H1 (cell line): ENCODE measurements at regions not wholly inside any gene's neighbourhood (a gene's known extent, or its start where the extent isn't known, plus 50 kb on each side); places are given as distances from the start of the nearest gene placed in this dataset.
A peak's percentile ranks its signal among the peaks of the same experiment; 100 is the strongest.

Experiments
- CTCF ChIA-PET: fragments of 300-600 bp; sonication (Branson Sonifier 250); formaldehyde crosslinking; loops from one replicate; lab custom pipeline; 2021; ENCODE audit not compliant: partially characterized antibody; lab: Charles Lee
- POLR2A ChIA-PET: fragments of 300-600 bp; sonication (Branson Sonifier 250); formaldehyde crosslinking; loops from one replicate; lab custom pipeline; 2021; ENCODE audit warnings: inconsistent platforms; ENCODE audit not compliant: partially characterized antibody; lab: Charles Lee
- DNase-seq, 2 experiments: peaks; one replicate each; pipeline versions ENCODE4 v3.0.0 to v3.0.0-alpha.2; 2010 to 2022; ENCODE audit warnings: low spot score in 2 of 2, low read depth in 1 of 2, mixed read lengths in 1 of 2
- FAIRE-seq: peaks from 2 replicates; lab custom pipeline; 2011; peaks lifted over from hg19 to GRCh38; lab: Jason Lieb, UNC
- H2AFZ ChIP-seq: 2 replicates; pipeline ENCODE4 v1.8.1; 2012; ENCODE audit warnings: low read length, inconsistent platforms
- H2AK5ac ChIP-seq: 2 replicates; pipeline ENCODE4 v1.6.1; 2013; ENCODE audit warnings: low read depth, low read length
- H2BK120ac ChIP-seq: replicated peaks from 2 replicates; pipeline ENCODE3; 2013; ENCODE audit warnings: low read depth, low read length, inconsistent platforms
- H2BK12ac ChIP-seq: 2 replicates; pipeline ENCODE4 v1.6.1; 2013; ENCODE audit warnings: low read depth, low read length
- H2BK15ac ChIP-seq: 2 replicates; pipeline ENCODE4 v1.6.1; 2013; ENCODE audit warnings: low read length
- H2BK20ac ChIP-seq: 2 replicates; pipeline ENCODE4 v1.6.1; 2013; ENCODE audit warnings: low read length
- H2BK5ac ChIP-seq: 2 replicates; pipeline ENCODE4 v1.6.1; 2013; ENCODE audit warnings: low read depth, low read length
- H3K14ac ChIP-seq: 2 replicates; pipeline ENCODE4 v1.6.1; 2013; ENCODE audit warnings: inconsistent platforms; ENCODE audit not compliant: insufficient read length
- H3K18ac ChIP-seq: 2 replicates; pipeline ENCODE4 v1.6.1; 2013; ENCODE audit warnings: low read length; ENCODE audit errors: extremely low read depth
- H3K23ac ChIP-seq: 2 replicates; pipeline ENCODE4 v1.6.1; 2013; ENCODE audit warnings: inconsistent platforms; ENCODE audit not compliant: insufficient read length
- H3K23me2 ChIP-seq: 2 replicates; pipeline ENCODE4 v1.6.1; 2013; ENCODE audit warnings: low read depth, low read length
- H3K27ac ChIP-seq: 2 replicates; pipeline ENCODE4 v1.6.1; 2011; ENCODE audit warnings: low read depth, low read length, inconsistent platforms
- H3K27me3 ChIP-seq, 4 experiments: replicated peaks in 1 of 4; 1 replicate in 1 of 4; 2 replicates in 3 of 4; pipeline versions ENCODE4 v1.6.1 to v1.8.1; 2011 to 2013; ENCODE audit warnings: low read length in 3 of 4, mild to moderate bottlenecking in 3 of 4, inconsistent platforms in 2 of 4, mixed read lengths in 2 of 4, moderate library complexity in 1 of 4; ENCODE audit not compliant: control insufficient read depth in 3 of 4, insufficient read depth in 3 of 4; ENCODE audit errors: extremely low read depth in 1 of 4
- H3K36me3 ChIP-seq, 4 experiments: 2 replicates each; pipeline versions ENCODE4 v1.6.1 to v1.8.1; 2011 to 2013; ENCODE audit warnings: mild to moderate bottlenecking in 4 of 4, low read length in 3 of 4, moderate library complexity in 2 of 4, control low read depth in 1 of 4, inconsistent platforms in 1 of 4; ENCODE audit not compliant: insufficient read depth in 4 of 4, control insufficient read depth in 2 of 4
- H3K4ac ChIP-seq: replicated peaks from 2 replicates; pipeline ENCODE3; 2013; ENCODE audit warnings: low read length, low read depth, mixed read lengths, inconsistent platforms; ENCODE audit not compliant: insufficient read length
- H3K4me1 ChIP-seq, 4 experiments: replicated peaks in 1 of 4; 1 replicate in 1 of 4; 2 replicates in 3 of 4; pipeline versions ENCODE4 v1.6.1 to v1.8.1; 2011 to 2013; ENCODE audit warnings: low read length in 3 of 4, inconsistent platforms in 2 of 4, mixed read lengths in 1 of 4; ENCODE audit not compliant: insufficient read depth in 4 of 4, control insufficient read depth in 3 of 4
- H3K4me2 ChIP-seq, 2 experiments: 2 replicates each; pipeline versions ENCODE4 v1.6.1 to v1.8.1; 2011 to 2013; ENCODE audit warnings: low read depth in 2 of 2, low read length in 2 of 2, control low read depth in 1 of 2, inconsistent platforms in 1 of 2, mild to moderate bottlenecking in 1 of 2; ENCODE audit not compliant: insufficient read depth in 1 of 2
- H3K4me3 ChIP-seq, 4 experiments: fragments of 200-600, 300-600 bp in 1 of 4; sonication (generic), shearing (Covaris generic), sonication (Bioruptor Twin) in 1 of 4; 2 replicates each; pipeline versions ENCODE4 v1.5.1 to v1.8.1; 2011 to 2016; ENCODE audit warnings: low read length in 4 of 4, low read depth in 3 of 4, control low read depth in 2 of 4, inconsistent platforms in 2 of 4, mild to moderate bottlenecking in 2 of 4, mixed read lengths in 1 of 4, moderate library complexity in 1 of 4; ENCODE audit not compliant: insufficient read depth in 2 of 4; ENCODE audit errors: extremely low read depth in 1 of 4
- H3K56ac ChIP-seq: replicated peaks from 2 replicates; pipeline ENCODE3; 2013; ENCODE audit warnings: low read depth, mild to moderate bottlenecking, mixed read lengths, low read length, inconsistent platforms; ENCODE audit not compliant: insufficient read length
- H3K79me1 ChIP-seq: 2 replicates; pipeline ENCODE4 v1.6.1; 2013; ENCODE audit warnings: low read depth, low read length, control low read depth
- H3K79me2 ChIP-seq, 2 experiments: 2 replicates each; pipeline versions ENCODE4 v1.6.1 to v1.8.1; 2012 to 2013; ENCODE audit warnings: low read length in 2 of 2, mild to moderate bottlenecking in 2 of 2, inconsistent platforms in 1 of 2; ENCODE audit not compliant: insufficient read depth in 2 of 2, control insufficient read depth in 1 of 2
- H3K9ac ChIP-seq, 4 experiments: replicated peaks in 1 of 4; 1 replicate in 1 of 4; 2 replicates in 3 of 4; pipeline versions ENCODE4 v1.6.1 to v1.8.1; 2011 to 2013; ENCODE audit warnings: low read depth in 3 of 4, low read length in 3 of 4, control low read depth in 2 of 4, mild to moderate bottlenecking in 2 of 4, moderate library complexity in 2 of 4, inconsistent platforms in 1 of 4; ENCODE audit errors: extremely low read depth in 1 of 4
- H3K9me3 ChIP-seq, 2 experiments: 2 replicates each; pipeline versions ENCODE4 v1.6.1 to v1.8.1; 2012 to 2013; ENCODE audit warnings: mild to moderate bottlenecking in 2 of 2, moderate library complexity in 2 of 2, control low read depth in 1 of 2, inconsistent platforms in 1 of 2, low read depth in 1 of 2, low read length in 1 of 2, mixed read lengths in 1 of 2; ENCODE audit not compliant: insufficient read depth in 2 of 2
- H4K20me1 ChIP-seq, 2 experiments: replicated peaks in 1 of 2; 2 replicates each; pipeline versions ENCODE3 to v1.8.1; 2011 to 2013; ENCODE audit warnings: inconsistent platforms in 2 of 2, low read length in 2 of 2, mild to moderate bottlenecking in 1 of 2; ENCODE audit not compliant: insufficient read depth in 2 of 2, control insufficient read depth in 1 of 2
- H4K5ac ChIP-seq: 2 replicates; pipeline ENCODE4 v1.6.1; 2013; ENCODE audit warnings: low read length, low read depth, mixed read lengths, inconsistent platforms; ENCODE audit not compliant: insufficient read length
- H4K8ac ChIP-seq: 2 replicates; pipeline ENCODE4 v1.8.0; 2013; ENCODE audit warnings: mild to moderate bottlenecking, moderate library complexity, low read length, inconsistent platforms; ENCODE audit not compliant: insufficient read depth; ENCODE audit errors: extremely low read depth
- H4K91ac ChIP-seq: replicated peaks from 2 replicates; pipeline ENCODE3; 2013; ENCODE audit warnings: low read length, mixed read lengths, inconsistent platforms; ENCODE audit not compliant: insufficient read length
- GTF2F1 ChIP-seq: IDR thresholded peaks from 2 replicates; pipeline ENCODE4 v1.6.1; 2012; ENCODE audit warnings: low read depth, low read length, improper control_type of control experiment, borderline replicate concordance
- TEAD4 ChIP-seq: IDR thresholded peaks from 2 replicates; pipeline ENCODE4 v1.6.1; 2012; ENCODE audit warnings: low read depth, low read length, inconsistent platforms, mixed read lengths
- WGBS, 2 experiments: shearing (Covaris generic) in 1 of 2; methylation state at CpG; one replicate each; pipeline versions ENCODE4 v1.1.6 to v1.1.7; 2013 to 2015; ENCODE audit warnings: low lambda C conversion rate in 2 of 2, mixed read lengths in 2 of 2, inconsistent platforms in 1 of 2, low coverage in 1 of 2, missing lambda C conversion rate in 1 of 2; ENCODE audit not compliant: insufficient replicate concordance in 2 of 2, insufficient coverage in 1 of 2, insufficient read length in 1 of 2; ENCODE audit errors: extremely low coverage in 1 of 2, missing lambda C conversion rate in 1 of 2; 5-methylcytosine and 5-hydroxymethylcytosine counted together

- Histone ChIP-seq H3K14ac (no peak overlapping the region), H2AK5ac (no peak overlapping the region), H3K23me2 (no peaks in the 10 kb centered on the region), H3K9ac (no peak overlapping the region), H3K4ac (no peak overlapping the region), H3K18ac (no peak overlapping the region), H2BK15ac (no peak overlapping the region), H3K79me2 (no peaks in the 10 kb centered on the region), H3K27ac (no peak overlapping the region), H3K4me3 (no peak overlapping the region), H2BK20ac (no peak overlapping the region), H4K91ac (no peak overlapping the region), H3K27me3 (no peaks in the 10 kb centered on the region), H2BK120ac (no peak overlapping the region), H3K36me3 (no peaks in the 10 kb centered on the region), H4K20me1 (no peaks in the 10 kb centered on the region), H4K8ac (no peak overlapping the region), H3K56ac (no peak overlapping the region), H2AFZ (no peak overlapping the region), H2BK5ac (no peak overlapping the region), H4K5ac (no peak overlapping the region), H3K9me3 (no peaks in the 10 kb centered on the region), H3K4me2 (peak overlapping the region; percentile 19 to 41; a peak in 1 of 4 replicates), H3K4me1 (peaks cover 0 to 9% (median 2%) of the 10 kb centered on the region in 4 experiments; a peak in 3 of 7 replicates), H3K79me1 (no peaks in the 10 kb centered on the region), H3K23ac (no peak overlapping the region), H2BK12ac (no peak overlapping the region)
- TF ChIP-seq TEAD4 (peak; percentile 59; the same call in 1 of the 2 replicates), GTF2F1 (no peak)
- FAIRE-seq: peak; percentile 58
- no peak for DNase-seq
- CTCF ChIA-PET: interaction anchor here (0.7 to 2.2 kb wide), 2 partner anchors 11 to 130 kb away, joined by 3 to 4 read pairs; no protein-coding TSS in a partner anchor
- POLR2A ChIA-PET: no interaction called here
- WGBS, 2 experiments: 60% methylated on average over 4 of the region's 4 CpGs; no CpG with 5 or more reads in 1 of the 2 experiments
Measured at GRCh38 chr2:113826346-113827285, 63.3 kb upstream of the ACTR3 start.
